ENCODE measurements at regions not wholly inside any gene's neighbourhood (a gene's known extent, or its start where the extent isn't known, plus 50 kb on each side); places are given as distances from the start of the nearest gene placed in this dataset.

DNA sequence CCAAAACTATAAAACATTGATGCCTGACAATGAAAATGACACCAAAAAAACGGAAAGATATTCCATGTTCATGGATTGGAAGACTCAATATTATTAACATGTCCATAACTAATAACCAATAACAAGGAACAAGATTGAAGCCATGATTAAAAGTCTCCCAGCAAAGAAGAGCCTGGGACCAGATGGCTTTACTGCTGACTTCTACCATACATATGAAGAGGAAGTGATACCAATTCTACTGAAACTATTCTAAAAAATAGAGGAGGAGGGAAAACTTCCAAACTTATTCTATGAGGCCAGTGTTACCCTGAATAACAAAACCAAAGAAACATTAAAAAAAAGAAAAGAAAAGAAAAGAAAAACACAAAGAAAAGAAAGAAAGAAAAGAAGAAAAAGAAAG lies 54.6 kb upstream of the ATF7IP start:
- Histone ChIP-seq H3K23me2 (ENCODE audit: insufficient read length, low read depth, low read length, poor library complexity, severe bottlenecking) (no peaks in the 10 kb centered on the region), H3K27me3 (ENCODE audit: insufficient read depth, low read length) (no peaks in the 10 kb centered on the region), H2BK120ac (ENCODE audit: low read depth, low read length, poor library complexity, severe bottlenecking) (no peak overlapping the region), H3K27ac (ENCODE audit: insufficient read length, low read depth, low read length) (no peak overlapping the region), H4K91ac (ENCODE audit: insufficient read length, low read depth, low read length) (no peak overlapping the region), H3K4me2 (ENCODE audit: insufficient read depth, insufficient read length, low read length) (no peak overlapping the region), H3K18ac (ENCODE audit: insufficient read length, low read depth, low read length) (no peak overlapping the region), H3K56ac (ENCODE audit: insufficient read length, low read depth, low read length) (no peak overlapping the region), H2BK15ac (ENCODE audit: low read depth, low read length) (no peak overlapping the region), H4K5ac (ENCODE audit: insufficient read length, low read depth, low read length) (no peak overlapping the region), H4K8ac (replicated peaks; ENCODE audit: insufficient read length, low read depth, low read length) (no peak overlapping the region), H3K9me3 (ENCODE audit: control insufficient read depth, low read depth, low read length) (no peaks in the 10 kb centered on the region), H3T11ph (ENCODE audit: low read length) (no peak overlapping the region), H2AFZ (ENCODE audit: low read length) (no peak overlapping the region), H4K20me1 (ENCODE audit: control insufficient read depth, insufficient read depth, insufficient read length) (no peaks in the 10 kb centered on the region), H3K9ac (ENCODE audit: extremely low read depth, insufficient read length, low read length) (no peak overlapping the region), H2AK5ac (ENCODE audit: insufficient read length, low read length) (no peak overlapping the region), H2BK5ac (ENCODE audit: insufficient read length, low read length) (no peak overlapping the region), H3K23ac (ENCODE audit: insufficient read length, low read depth, low read length) (no peak overlapping the region), H3K79me2 (ENCODE audit: insufficient read depth, low read length) (no peaks in the 10 kb centered on the region), H3K14ac (ENCODE audit: insufficient read depth, low read length) (no peak overlapping the region), H3K79me1 (ENCODE audit: insufficient read depth, low read depth, low read length, poor library complexity, severe bottlenecking) (no peaks in the 10 kb centered on the region), H2BK12ac (ENCODE audit: insufficient read length, low read depth, low read length) (no peak overlapping the region), H2BK20ac (ENCODE audit: low read depth, low read length, poor library complexity, severe bottlenecking) (no peak overlapping the region), H3K4me1 (ENCODE audit: insufficient read depth, low read length) (no peaks in the 10 kb centered on the region), H3K4ac (ENCODE audit: low read depth, low read length) (no peak overlapping the region)
- WGBS (ENCODE audit: extremely low coverage, insufficient read length, low lambda C conversion rate), result no CpG with 5 or more reads among the region's 1 CpG
- Mint-ChIP-seq H3K27ac (no peak overlapping the region), H3K27me3 (ENCODE audit: low read depth) (no peaks in the 10 kb centered on the region), H3K36me3 (ENCODE audit: insufficient read depth in 1 of 3, low read depth in 3 of 3) (peaks cover 0 to 15% (median 0%) of the 10 kb centered on the region in 3 experiments; a peak in 3 of 7 replicates), H3K9me3 (peaks cover 2 to 4% of the 10 kb centered on the region in 2 experiments; a peak in 2 of 5 replicates), H3K4me3 (no peak overlapping the region), H3K4me1 (no peaks in the 10 kb centered on the region)
- TF ChIP-seq, protein P1, sequence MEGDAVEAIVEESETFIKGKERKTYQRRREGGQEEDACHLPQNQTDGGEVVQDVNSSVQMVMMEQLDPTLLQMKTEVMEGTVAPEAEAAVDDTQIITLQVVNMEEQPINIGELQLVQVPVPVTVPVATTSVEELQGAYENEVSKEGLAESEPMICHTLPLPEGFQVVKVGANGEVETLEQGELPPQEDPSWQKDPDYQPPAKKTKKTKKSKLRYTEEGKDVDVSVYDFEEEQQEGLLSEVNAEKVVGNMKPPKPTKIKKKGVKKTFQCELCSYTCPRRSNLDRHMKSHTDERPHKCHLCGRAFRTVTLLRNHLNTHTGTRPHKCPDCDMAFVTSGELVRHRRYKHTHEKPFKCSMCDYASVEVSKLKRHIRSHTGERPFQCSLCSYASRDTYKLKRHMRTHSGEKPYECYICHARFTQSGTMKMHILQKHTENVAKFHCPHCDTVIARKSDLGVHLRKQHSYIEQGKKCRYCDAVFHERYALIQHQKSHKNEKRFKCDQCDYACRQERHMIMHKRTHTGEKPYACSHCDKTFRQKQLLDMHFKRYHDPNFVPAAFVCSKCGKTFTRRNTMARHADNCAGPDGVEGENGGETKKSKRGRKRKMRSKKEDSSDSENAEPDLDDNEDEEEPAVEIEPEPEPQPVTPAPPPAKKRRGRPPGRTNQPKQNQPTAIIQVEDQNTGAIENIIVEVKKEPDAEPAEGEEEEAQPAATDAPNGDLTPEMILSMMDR (conservative IDR thresholded peaks at IDR 0.05), result no peak
- no peak for DNase-seq
